SK-N-DZ (cell line): ENCODE measurements at regions not wholly inside any gene's neighbourhood (a gene's known extent, or its start where the extent isn't known, plus 50 kb on each side); places are given as distances from the start of the nearest gene placed in this dataset.

Experiments used
- DNase-seq: peaks from one replicate; pipeline ENCODE4 v3.0.0-alpha.2; 2015; ENCODE audit warnings: low spot score

- no peak for DNase-seq
Observed at GRCh38 chrX:11050013-11050412, 61.1 kb upstream of the HCCS start.

GRCh38 chrX:11053351-11053750, 57.8 kb upstream of the HCCS start:
- DNase-seq = no peak

GRCh38 chrX:11056322-11057176, 54.6 kb upstream of the HCCS start:
- DNase-seq = no peak

- no peak for DNase-seq
Observed at GRCh38 chrX:11059933-11060332, 51.2 kb upstream of the HCCS start.
